ENCODE measurements at regions not wholly inside any gene's neighbourhood (a gene's known extent, or its start where the extent isn't known, plus 50 kb on each side); places are given as distances from the start of the nearest gene placed in this dataset.
"Not testable (repeated sequence)": the region's sequence is repeated elsewhere in the genome, so short reads cannot be mapped to it uniquely, and the experiment has no call there.

DNA sequence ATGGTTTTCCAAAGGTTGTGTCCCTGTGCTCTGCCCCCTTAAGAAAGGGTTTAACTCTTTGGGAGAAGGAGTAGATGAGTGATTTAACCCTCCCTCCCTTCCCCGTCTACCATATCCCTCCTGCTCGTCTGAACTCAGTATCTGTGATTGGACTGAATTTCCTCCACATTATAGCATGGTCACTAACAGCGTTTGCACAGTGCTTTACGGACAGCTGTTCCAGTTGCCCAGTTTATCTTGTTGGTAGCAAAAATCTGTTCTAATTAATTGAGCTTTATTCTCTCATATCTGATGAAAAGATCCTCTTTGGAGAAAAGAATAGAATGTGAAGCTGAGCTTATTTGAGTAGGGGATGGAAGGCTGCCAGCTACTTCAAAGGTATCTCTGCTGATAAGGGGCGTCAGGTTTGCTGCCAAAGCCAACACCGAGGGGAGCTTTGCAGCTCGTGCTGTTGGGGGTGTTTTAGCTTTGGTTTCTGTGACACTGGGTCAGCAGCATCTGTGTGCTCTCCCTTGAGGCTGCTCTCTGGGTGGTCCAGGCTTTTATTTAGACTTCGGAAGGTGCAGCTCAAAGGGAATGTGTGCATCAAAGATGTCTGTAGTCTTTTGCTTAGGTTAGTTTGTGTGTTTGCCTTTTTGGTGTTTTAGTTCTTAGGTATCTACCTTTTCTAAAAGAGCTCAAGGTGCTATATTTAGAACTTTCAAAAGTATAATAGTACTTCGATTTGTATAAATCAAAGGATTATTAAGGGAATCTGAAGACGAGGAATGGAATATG is 118.8 kb upstream of the IKBKE start:
- not testable (repeated sequence) for DNase-seq; H3K4me3 Mint-ChIP-seq (ENCODE audit: unreplicated experiment); H3K36me3 Mint-ChIP-seq (ENCODE audit: unreplicated experiment); H3K9me3 Mint-ChIP-seq (ENCODE audit: unreplicated experiment); H3K27me3 Mint-ChIP-seq (ENCODE audit: unreplicated experiment); H3K4me1 Mint-ChIP-seq (ENCODE audit: low read depth, unreplicated experiment); H3K27ac Mint-ChIP-seq (ENCODE audit: unreplicated experiment)

DNA sequence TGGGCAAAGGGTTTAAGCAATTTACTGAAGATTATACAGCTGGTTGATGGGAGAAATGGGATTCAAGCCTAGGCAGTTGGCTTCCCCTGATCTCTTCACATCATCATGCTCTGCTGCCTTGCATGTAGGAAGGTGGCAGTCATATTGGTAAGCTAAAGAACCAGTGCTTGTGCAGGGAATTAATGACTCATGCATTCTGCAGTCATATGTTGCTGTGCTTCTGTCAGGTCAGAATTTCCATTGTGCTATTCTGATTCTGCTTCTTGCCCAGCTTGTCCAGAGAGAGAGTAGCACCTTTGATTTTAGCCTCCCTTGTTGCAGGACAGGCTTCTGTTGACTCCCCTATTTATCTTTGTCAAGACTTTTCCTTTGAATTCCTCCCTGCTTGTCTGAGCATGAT is 114.0 kb upstream of the IKBKE start:
- not testable (repeated sequence) for H3K4me3 Mint-ChIP-seq (ENCODE audit: unreplicated experiment); DNase-seq; H3K9me3 Mint-ChIP-seq (ENCODE audit: unreplicated experiment); H3K36me3 Mint-ChIP-seq (ENCODE audit: unreplicated experiment); H3K27ac Mint-ChIP-seq (ENCODE audit: unreplicated experiment); H3K4me1 Mint-ChIP-seq (ENCODE audit: low read depth, unreplicated experiment); H3K27me3 Mint-ChIP-seq (ENCODE audit: unreplicated experiment)

DNA sequence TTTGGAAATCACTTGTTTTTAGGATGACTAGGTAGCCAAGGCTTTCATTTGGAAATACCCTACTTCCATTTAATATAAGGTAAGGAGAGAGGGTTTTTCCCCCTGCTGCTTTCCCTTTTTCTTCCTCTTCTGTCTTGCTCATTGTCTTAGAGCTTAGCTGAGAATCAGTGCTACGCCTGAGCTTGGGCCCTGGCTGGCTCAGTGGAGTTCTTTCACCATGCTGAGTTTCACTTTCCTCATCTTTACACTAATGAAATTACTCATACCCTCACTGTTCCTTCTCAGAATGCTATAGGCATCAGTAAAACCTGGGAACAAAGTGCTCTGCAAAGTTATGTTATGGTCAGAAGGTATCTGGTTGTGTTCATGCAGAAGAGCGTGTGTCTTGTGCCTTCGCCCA is 112.3 kb upstream of the IKBKE start:
- H3K4me1 Mint-ChIP-seq (ENCODE audit: low read depth, unreplicated experiment); H3K27me3 Mint-ChIP-seq (ENCODE audit: unreplicated experiment); DNase-seq; H3K4me3 Mint-ChIP-seq (ENCODE audit: unreplicated experiment); H3K9me3 Mint-ChIP-seq (ENCODE audit: unreplicated experiment); H3K36me3 Mint-ChIP-seq (ENCODE audit: unreplicated experiment); H3K27ac Mint-ChIP-seq (ENCODE audit: unreplicated experiment): not testable (repeated sequence)

DNA sequence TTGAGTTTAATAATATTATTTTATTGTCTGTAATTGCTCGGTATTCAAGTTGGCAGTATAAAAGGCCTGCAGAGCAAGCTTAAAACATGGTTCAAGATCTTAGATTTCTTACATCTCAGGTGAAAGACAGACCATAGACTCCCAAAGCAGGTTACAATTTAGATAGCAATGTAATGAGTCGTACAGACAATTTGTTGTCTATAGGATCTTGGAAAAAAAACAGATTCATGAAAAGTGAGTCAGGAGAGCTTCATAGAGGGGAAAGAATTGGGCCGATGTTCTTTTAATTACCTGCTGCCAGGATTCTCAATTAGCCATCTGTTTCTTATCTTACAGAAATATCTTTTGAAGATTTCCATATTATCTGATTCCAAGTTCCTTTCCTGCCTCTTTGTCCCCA is 111.5 kb upstream of the IKBKE start:
- H3K27ac Mint-ChIP-seq (ENCODE audit: unreplicated experiment); H3K27me3 Mint-ChIP-seq (ENCODE audit: unreplicated experiment); H3K4me1 Mint-ChIP-seq (ENCODE audit: low read depth, unreplicated experiment); DNase-seq; H3K9me3 Mint-ChIP-seq (ENCODE audit: unreplicated experiment); H3K36me3 Mint-ChIP-seq (ENCODE audit: unreplicated experiment); H3K4me3 Mint-ChIP-seq (ENCODE audit: unreplicated experiment): not testable (repeated sequence)

DNA sequence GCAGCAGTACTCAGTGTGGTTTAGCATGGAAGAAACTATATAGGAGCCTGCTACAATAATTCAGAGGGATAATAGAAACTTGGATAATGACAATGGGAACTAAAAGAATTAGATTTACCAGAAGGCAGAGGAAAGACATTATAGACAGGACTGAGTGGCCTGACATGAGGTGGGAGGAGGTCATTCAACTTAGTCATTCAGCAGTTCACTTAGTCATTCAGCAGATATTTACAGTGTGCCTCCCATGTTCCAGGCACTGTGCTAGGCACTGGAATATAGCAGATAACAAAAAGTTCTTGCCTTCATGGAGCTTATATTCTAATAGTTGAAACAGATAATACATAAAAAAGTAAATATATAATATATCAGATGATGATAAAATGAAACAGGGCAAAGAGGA is 110.9 kb upstream of the IKBKE start:
- H3K4me1 Mint-ChIP-seq (ENCODE audit: low read depth, unreplicated experiment); DNase-seq; H3K36me3 Mint-ChIP-seq (ENCODE audit: unreplicated experiment): not testable (repeated sequence)

DNA sequence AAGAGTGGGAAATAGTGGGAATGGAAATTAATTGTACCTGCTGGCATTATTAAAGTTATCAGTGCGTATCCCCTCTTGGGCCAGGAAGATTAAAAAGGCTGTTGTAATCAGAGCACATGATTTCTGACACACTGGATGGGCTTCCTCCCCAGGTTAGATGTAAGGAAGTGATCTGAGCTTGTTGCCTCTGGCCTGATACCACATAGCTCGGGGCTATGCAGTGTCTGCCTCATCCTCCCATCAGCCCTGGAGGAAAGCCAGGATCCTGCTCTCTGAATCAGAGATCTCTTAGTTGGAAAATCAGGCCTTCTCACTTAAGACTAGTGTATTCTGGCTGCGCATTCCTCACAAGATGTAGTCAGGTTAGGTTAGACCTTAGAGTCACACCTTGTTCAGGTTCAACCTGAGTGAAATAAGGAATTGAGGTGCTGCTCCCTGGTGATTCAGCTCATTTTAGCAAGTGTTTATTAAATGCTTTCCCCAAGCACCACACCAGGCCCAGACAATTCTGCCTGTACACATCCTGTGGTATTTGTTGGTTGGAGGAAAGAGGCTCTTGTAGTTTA is 108.2 kb upstream of the IKBKE start:
- not testable (repeated sequence) for DNase-seq; H3K9me3 Mint-ChIP-seq (ENCODE audit: unreplicated experiment); H3K4me1 Mint-ChIP-seq (ENCODE audit: low read depth, unreplicated experiment); H3K36me3 Mint-ChIP-seq (ENCODE audit: unreplicated experiment); H3K27me3 Mint-ChIP-seq (ENCODE audit: unreplicated experiment); H3K4me3 Mint-ChIP-seq (ENCODE audit: unreplicated experiment); H3K27ac Mint-ChIP-seq (ENCODE audit: unreplicated experiment)

More for the DNA sequence above, 110.9 kb upstream of the IKBKE start:
- H3K27me3 Mint-ChIP-seq (ENCODE audit: unreplicated experiment); H3K4me3 Mint-ChIP-seq (ENCODE audit: unreplicated experiment); H3K9me3 Mint-ChIP-seq (ENCODE audit: unreplicated experiment); H3K27ac Mint-ChIP-seq (ENCODE audit: unreplicated experiment): not testable (repeated sequence)

DNA sequence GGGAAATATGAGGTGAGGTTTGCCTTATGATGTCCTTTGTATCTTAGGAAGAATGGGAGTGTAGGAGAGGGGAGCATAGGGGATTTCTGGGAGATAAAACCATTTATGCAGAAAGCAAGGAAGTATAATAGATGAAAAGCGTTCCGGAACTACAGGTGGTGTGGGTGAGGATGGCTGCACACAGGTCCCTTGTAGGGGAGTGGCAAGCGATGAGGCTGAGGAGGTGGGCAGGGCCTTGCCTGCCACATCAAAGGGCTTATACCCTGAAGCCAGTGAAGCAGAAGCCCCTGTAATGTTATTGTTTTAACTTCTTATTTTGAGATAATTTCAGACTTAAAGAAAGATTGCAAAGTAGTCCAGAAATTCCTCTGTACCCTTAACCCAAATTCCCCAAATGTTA is 107.3 kb upstream of the IKBKE start:
- not testable (repeated sequence) for DNase-seq; H3K9me3 Mint-ChIP-seq (ENCODE audit: unreplicated experiment); H3K36me3 Mint-ChIP-seq (ENCODE audit: unreplicated experiment); H3K4me3 Mint-ChIP-seq (ENCODE audit: unreplicated experiment); H3K27me3 Mint-ChIP-seq (ENCODE audit: unreplicated experiment); H3K27ac Mint-ChIP-seq (ENCODE audit: unreplicated experiment); H3K4me1 Mint-ChIP-seq (ENCODE audit: low read depth, unreplicated experiment)

DNA sequence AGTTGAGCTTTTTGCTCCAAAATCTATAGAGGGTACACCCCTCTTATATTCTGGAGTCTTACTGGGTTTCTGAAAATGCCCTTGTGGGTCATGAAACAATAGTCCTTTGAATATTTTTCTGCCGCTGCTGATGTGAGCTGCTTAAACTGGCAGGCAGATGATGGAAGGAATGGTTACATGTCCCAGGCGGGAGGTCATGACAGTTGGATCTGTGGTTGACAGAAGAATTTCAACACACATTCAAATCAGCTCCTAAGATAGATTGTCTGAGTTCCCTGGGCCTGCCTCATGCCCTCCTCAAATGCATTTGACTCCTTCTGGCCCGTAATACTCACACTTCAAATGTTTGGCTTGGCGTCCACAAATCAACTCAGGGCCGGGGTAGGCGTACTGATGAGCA is 105.0 kb upstream of the IKBKE start:
- not testable (repeated sequence) for H3K36me3 Mint-ChIP-seq (ENCODE audit: unreplicated experiment); H3K9me3 Mint-ChIP-seq (ENCODE audit: unreplicated experiment); H3K27ac Mint-ChIP-seq (ENCODE audit: unreplicated experiment); DNase-seq; H3K4me3 Mint-ChIP-seq (ENCODE audit: unreplicated experiment); H3K27me3 Mint-ChIP-seq (ENCODE audit: unreplicated experiment); H3K4me1 Mint-ChIP-seq (ENCODE audit: low read depth, unreplicated experiment)

DNA sequence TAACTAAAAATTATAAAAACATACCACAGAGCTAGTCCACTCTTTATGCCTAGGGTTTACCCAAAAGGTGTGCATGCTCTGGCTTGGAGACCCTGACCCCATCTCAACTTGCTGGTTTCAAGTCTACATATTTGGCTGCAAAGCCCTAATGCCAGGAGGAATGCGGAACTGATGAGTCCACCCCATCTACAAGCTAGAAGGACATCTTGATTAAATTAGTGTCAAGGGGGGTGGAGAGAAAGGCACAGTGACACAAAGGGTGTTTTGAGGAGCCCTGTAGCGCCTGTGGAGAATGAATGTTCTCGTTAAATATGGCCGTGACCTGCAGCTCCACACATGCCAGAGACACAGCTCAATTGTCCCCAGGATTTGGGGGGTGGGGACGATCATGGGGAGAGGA is 104.1 kb upstream of the IKBKE start:
- not testable (repeated sequence) for H3K4me1 Mint-ChIP-seq (ENCODE audit: low read depth, unreplicated experiment); H3K27ac Mint-ChIP-seq (ENCODE audit: unreplicated experiment); H3K36me3 Mint-ChIP-seq (ENCODE audit: unreplicated experiment); H3K27me3 Mint-ChIP-seq (ENCODE audit: unreplicated experiment); DNase-seq; H3K9me3 Mint-ChIP-seq (ENCODE audit: unreplicated experiment); H3K4me3 Mint-ChIP-seq (ENCODE audit: unreplicated experiment)

DNA sequence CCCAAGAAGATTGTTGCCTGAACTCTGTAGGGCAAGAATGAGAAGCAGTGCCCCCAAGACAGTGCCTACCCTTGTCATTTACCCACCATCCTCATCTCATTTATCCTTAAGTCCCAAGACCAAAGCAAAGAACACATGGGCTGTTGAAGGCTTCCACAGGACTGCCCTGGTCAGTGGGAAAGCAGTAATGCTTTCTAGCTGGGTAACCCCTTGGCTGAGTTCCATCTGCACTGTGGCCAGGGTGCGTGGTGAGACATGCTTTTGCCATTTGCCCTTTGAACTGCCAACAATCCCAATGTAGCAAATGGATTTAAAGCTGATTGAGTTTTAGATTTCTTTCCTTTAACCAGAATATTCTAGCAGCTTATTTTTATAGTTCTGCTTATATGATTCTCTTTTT is 103.5 kb upstream of the IKBKE start:
- not testable (repeated sequence) for H3K9me3 Mint-ChIP-seq (ENCODE audit: unreplicated experiment); DNase-seq; H3K4me1 Mint-ChIP-seq (ENCODE audit: low read depth, unreplicated experiment); H3K27me3 Mint-ChIP-seq (ENCODE audit: unreplicated experiment); H3K36me3 Mint-ChIP-seq (ENCODE audit: unreplicated experiment); H3K4me3 Mint-ChIP-seq (ENCODE audit: unreplicated experiment); H3K27ac Mint-ChIP-seq (ENCODE audit: unreplicated experiment)

DNA sequence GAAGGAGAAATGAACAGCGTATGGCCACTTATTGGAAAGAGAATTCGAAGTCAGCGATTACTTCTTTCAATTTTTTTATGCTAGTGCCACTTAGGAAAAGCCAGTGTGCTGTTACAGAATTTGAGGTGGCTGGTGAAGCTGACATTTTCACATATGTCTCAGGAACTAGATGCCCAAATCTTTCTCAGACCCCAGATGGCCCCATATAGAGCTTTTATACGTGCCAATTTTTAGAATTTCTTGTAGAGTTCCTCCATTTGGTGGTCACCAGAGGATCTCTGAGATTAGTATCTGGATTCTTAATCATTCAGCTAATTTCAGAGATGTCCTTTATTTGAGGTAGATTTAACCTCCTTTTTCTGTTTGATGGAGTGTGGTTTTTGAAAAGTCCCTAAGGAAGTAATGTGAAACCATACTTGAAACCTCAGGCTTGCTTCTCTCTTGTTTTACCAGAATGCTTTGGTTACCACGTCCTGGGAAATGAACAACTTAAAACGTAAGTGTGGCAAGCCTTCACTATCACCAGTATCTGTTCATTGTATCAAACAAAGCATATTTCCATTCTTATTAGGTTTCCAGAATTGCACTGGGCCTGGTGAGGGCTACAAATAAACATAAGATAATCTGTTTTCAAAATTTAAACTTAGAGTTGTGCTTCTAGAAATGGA is 102.2 kb upstream of the IKBKE start:
- not testable (repeated sequence) for H3K4me3 Mint-ChIP-seq (ENCODE audit: unreplicated experiment); DNase-seq; H3K4me1 Mint-ChIP-seq (ENCODE audit: low read depth, unreplicated experiment); H3K9me3 Mint-ChIP-seq (ENCODE audit: unreplicated experiment); H3K36me3 Mint-ChIP-seq (ENCODE audit: unreplicated experiment); H3K27ac Mint-ChIP-seq (ENCODE audit: unreplicated experiment); H3K27me3 Mint-ChIP-seq (ENCODE audit: unreplicated experiment)

DNA sequence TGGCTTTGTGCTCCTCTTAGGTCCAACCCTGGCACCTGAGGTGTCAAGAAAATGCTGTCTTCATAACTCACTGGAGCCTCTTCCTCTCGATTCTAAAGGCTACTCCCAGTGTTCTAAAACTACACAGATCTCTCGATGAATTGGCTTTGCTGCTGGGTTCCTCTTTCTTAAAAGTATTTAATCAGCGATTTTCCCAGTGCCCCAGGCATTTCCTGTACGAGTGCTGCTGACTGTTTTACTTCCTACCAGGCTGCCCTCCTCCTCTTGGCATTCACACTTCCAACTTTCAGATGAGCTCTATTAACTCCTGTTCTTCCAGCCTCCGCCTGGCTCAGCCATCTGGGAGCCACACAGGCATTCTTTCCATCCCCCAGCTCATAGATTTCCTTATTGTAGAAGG is 95.6 kb upstream of the IKBKE start:
- H3K4me1 Mint-ChIP-seq (ENCODE audit: low read depth, unreplicated experiment); H3K36me3 Mint-ChIP-seq (ENCODE audit: unreplicated experiment); H3K4me3 Mint-ChIP-seq (ENCODE audit: unreplicated experiment); H3K27me3 Mint-ChIP-seq (ENCODE audit: unreplicated experiment); H3K9me3 Mint-ChIP-seq (ENCODE audit: unreplicated experiment); H3K27ac Mint-ChIP-seq (ENCODE audit: unreplicated experiment); DNase-seq: not testable (repeated sequence)
